Stimulated activated CD4-positive, alpha-beta T cell treated with anti-CD3 and anti-CD28 coated beads, Interleukin-4, amount 100 ng/mL, for 1 hour (primary cell): ENCODE measurements at regions not wholly inside any gene's neighbourhood (a gene's known extent, or its start where the extent isn't known, plus 50 kb on each side); places are given as distances from the start of the nearest gene placed in this dataset.

Experiments
- DNase-seq: peaks from one replicate; pipeline ENCODE4 v3.0.0-alpha.2; 2020

DNA sequence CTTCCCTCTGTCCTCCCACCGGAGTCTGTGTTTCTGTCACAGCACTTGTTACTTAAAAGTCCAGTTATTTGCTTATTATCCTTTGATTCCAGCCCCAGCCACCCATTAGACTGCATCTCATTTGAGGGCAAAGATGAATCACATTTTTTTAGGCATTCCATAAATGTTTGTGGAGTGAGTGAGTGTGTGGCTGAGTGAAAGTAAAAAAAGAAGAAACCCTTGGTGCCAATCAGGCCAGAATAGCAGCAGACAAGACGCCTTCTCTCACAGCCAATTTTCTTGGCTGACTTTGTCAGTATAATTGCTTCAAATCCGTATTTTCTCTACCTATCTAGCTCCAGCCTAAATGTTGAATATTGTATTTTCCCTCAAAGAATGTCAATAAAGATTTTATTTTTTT, 613.0 kb upstream of the WWC1 start:
- DNase-seq, result no peak

GRCh38 chr5:167684251-167684650, 607.2 kb upstream of the WWC1 start:
- DNase-seq, result no peak

DNA sequence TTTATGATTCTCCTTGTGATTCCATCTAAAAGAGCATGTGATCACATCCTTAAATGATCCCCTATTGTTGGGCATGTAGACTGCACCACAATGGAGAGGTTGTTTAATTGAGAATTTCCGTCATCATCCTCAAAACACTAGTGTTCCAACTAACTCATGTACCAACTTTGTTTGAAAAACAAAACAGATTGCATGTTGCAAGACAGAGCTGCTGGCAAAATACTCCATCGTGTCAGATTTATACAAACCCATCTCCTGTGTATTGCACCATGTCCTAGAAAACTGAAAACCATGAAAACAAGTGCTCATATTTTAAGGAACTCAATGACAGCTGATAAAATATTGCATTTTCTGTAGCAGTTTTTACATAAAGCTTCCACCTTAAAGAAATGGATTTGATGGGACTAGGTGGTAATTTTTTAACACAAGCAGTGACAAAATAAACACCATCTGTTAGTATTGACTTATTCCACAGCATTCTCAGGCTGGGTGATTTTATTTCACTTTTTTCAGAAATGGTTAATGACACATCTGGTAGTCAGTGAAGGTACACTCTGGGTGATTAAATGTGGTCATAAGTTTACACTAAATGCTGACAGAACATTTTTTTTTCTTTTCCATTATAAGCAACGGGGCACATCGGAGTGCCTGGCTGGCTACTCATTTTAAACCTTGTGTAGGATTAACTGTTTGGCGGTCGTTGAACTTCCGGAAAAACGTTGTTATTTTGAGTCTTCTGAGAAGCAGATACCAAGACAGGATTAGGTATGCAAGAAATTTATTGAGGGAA, 602.9 kb upstream of the WWC1 start:
- no peak for DNase-seq

GRCh38 chr5:167694325-167695147, 596.9 kb upstream of the WWC1 start:
- DNase-seq, result no peak

GRCh38 chr5:167696558-167697314, 594.7 kb upstream of the WWC1 start:
- DNase-seq, result no peak

DNA sequence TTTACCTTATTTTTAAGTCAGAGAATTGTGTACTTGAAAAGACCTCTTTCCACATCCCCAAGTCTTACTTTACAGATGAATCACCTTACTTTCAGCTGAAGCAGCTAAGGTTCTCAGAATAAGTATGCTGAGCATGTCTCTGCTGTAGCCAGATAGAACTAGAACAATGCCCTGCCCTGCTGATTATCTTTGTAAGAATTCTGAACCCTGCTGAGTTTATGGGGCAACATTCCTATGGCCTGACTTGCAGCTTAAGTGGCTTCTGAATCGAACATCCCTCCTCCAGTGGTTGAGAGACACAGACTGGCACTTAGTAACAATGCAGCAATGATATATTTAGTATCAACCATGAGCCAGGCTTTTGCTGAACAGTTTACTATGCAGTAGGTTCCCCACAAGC, 592.0 kb upstream of the WWC1 start:
- DNase-seq, result no peak

DNA sequence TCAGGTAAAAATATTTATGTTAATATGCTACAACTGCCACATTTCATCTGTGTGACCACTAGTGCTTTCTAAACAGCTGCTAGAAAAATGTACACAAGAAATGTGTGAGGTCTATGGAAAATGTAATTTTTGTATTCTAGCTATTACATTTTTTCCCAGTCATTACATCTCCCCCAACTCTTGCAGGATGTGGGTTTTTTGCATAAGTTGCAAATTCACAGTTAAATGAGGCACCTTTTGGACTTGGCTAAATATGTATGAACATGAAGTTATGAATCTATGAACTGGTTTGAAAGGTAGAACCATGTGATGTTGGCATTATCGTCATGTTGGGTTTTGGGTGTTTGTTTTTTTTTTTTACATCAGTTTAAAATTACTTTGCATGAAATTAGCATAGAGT, 590.4 kb upstream of the WWC1 start:
- DNase-seq, result no peak

DNA sequence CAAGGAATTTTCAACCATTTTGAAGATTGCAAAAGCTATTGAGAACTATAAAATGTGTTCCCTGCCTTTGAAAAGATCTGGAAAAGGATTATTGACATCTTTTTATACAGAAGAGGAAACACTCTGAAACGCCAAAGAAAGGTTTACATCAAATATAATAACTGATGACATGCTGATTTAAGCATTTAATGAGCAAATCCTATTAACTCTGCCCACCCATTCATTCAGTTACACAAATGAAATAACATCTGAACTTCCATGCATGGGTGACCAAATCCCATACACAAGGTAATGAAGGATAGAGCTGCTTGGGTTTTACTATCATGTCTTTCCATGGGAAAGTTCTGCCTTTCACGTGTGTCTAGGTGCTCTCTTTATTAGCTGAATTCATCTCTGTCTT, 589.4 kb upstream of the WWC1 start:
- DNase-seq, result no peak

GRCh38 chr5:167708449-167708848, 583.0 kb upstream of the WWC1 start:
- DNase-seq, result no peak

DNA sequence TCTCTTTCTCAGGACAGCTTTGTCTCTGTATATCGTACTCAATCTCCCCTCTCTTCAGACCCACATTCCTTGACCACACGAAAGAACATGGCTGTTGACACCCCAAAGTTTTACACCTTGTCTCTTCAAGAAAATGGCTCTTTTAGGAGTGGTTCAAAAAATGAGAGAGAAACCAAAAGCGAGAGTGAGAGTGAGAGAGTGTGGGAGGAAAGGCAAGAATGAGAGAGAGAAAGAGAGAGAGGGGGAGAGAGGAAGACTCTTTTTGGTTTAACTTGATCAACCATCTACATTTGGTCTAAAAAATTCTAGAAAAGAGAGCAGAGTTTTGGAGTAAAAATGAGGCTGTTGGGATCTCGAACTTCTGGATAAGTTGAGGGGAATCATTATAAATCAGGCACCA, 581.8 kb upstream of the WWC1 start:
- DNase-seq, result no peak

DNA sequence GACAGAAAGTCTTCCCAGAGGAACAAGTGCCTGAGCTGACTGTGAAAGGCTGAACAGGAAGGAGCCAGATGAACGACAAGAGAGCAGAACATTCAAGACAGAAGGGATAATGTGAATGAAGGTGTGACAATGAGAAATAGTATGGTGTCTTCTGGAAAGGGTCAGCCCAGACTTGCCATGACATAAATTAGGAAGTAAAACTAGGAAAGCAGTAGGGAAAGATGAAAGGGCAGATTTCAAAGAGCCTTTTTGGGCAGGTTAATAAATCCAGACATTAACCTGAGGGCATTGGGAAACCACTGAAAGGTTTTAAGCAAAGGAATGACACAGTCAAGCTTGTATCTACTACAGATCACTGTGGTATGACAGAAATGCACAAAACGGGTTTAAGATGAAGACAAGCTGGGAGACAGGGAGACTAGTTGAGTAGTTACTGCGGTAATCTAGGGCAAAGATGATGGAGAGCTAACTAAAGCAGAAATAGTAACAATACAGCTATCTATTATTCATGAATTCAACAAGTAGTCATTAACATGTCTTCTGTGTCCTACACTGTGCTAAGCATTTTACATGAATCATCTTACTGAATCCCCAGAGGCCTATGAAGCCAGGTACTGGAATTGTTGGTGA, 580.9 kb upstream of the WWC1 start:
- no peak for DNase-seq

DNA sequence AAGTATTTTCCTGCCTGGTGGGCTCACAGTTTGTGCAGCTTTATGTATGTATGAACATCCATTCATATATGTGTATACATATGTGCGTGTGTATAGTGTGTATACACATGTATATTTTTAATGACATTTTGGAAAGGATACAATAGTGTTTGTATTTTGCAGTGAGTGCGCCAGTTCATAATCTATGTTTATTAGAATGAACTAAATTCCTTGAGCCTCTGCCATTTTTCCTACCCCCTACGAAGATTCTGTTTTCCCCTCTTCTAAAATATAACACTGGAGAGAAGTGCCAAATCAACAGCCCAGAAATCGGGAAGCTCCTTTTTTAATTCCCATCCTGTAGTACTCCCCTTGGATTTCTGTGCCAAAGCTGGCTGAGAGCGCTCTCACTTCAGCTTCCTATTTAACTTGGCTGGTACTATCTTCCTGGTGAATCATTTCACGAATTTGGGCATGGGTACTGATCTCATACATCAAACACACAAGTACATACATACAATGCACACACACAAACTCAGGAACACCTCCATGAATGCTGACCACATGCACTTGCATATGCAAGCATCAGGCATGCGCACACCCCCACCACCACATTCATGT, 578.4 kb upstream of the WWC1 start:
- no peak for DNase-seq

- no peak for DNase-seq
Observed at GRCh38 chr5:167713896-167714295, 577.5 kb upstream of the WWC1 start.

- no peak for DNase-seq
Observed at GRCh38 chr5:167716126-167716775, 575.2 kb upstream of the WWC1 start.

GRCh38 chr5:167720259-167720658, 571.2 kb upstream of the WWC1 start:
- DNase-seq, result no peak

DNA sequence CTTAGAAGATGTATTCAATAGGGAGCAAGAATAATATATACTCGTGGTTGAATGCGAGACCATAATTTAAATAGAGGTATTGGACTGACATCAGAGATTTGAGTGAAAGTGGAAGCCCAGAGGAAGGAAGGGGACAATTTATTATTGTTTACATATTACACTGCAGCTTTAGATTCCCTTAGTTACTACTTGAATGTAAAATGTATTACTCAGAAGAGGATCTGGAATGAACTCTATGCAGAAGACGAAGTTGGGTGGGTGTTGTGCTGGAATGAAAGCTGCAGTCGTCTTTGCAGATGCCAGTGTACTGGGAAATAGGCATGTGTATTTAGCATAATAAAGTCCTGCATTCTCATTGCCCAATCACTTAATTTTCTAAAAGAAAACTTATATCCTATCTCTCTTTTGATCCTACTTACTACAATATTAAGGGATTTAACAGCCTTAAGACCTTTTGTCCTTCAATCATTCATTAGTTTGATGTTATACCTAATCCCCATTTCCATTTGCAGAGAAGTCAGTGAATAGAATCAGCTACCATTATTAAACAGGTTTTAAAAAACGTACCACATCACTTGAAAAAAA, 570.7 kb upstream of the WWC1 start:
- DNase-seq, result no peak

GRCh38 chr5:167721926-167722440, 569.5 kb upstream of the WWC1 start:
- no peak for DNase-seq

- peak; percentile 48 for DNase-seq
Observed at GRCh38 chr5:167723254-167723871, 568.1 kb upstream of the WWC1 start.

DNA sequence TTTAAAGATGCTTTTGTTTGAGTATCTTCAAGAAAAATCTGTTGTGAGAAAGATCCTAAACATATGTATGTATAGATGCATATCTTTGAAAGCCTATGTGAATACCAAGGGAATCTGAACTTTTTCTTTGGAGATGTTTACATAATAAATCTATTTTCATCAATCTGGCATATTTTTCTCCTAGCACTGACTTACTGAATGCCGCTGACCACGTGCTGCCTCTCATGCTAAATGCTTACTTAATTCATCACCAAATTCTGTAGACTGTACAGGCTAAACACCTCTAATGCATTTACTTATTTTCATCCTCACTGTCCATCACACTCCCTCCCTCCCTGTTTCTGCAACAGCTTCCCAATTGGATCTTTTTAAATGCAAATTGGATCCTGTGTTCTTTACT, 566.2 kb upstream of the WWC1 start:
- DNase-seq, result no peak

GRCh38 chr5:167725741-167726140, 565.7 kb upstream of the WWC1 start:
- no peak for DNase-seq

GRCh38 chr5:167726642-167727041, 564.8 kb upstream of the WWC1 start:
- DNase-seq, result no peak
